Peyer's patch (tissue), 4 donors: ENCODE measurements at regions not wholly inside any gene's neighbourhood (a gene's known extent, or its start where the extent isn't known, plus 50 kb on each side); places are given as distances from the start of the nearest gene placed in this dataset.

Experiments used
- DNase-seq, 3 donors: peaks; one replicate each; pipeline ENCODE4 v3.0.0-alpha.2; 2017 to 2019
- H3K27ac ChIP-seq, 4 donors: fragments of 200-600 bp; sonication (generic); one replicate each; pipeline ENCODE4 v1.5.1; 2016 to 2019
- H3K27me3 ChIP-seq, 2 donors: fragments of 200-600 bp; sonication (generic); one replicate each; pipeline ENCODE4 v1.5.1; 2019
- H3K36me3 ChIP-seq, 3 donors: fragments of 200-600 bp; sonication (generic); one replicate each; pipeline ENCODE4 v1.5.1; 2016 to 2019
- H3K4me1 ChIP-seq, 4 donors: fragments of 200-600 bp; sonication (generic); one replicate each; pipeline ENCODE4 v1.5.1; 2016 to 2019
- H3K4me3 ChIP-seq, 4 donors: fragments of 200-600 bp; sonication (generic); 1 replicate in 3 of 4; 2 replicates in 1 of 4; pipeline ENCODE4 v1.5.1; 2016 to 2019; ENCODE audit warnings: mild to moderate bottlenecking in 1 of 4
- H3K9me3 ChIP-seq, 4 donors: fragments of 200-600 bp; sonication (generic); one replicate each; pipeline ENCODE4 v1.5.1; 2016 to 2019; ENCODE audit warnings: mild to moderate bottlenecking in 1 of 4
- POLR2A ChIP-seq, 2 donors: fragments of 450-650 bp; IDR thresholded peaks; one replicate each; pipeline ENCODE4 v1.5.1; 2017; ENCODE audit warnings: antibody characterized with exemption in 2 of 2, mild to moderate bottlenecking in 2 of 2, moderate library complexity in 2 of 2
- TF ChIP-seq, protein P1 (sequence below), 6 experiments: fragments of 450-650 bp in 4 of 6; fragments of 200-600 bp in 2 of 6; sonication (generic) in 1 of 6; IDR thresholded peaks; one replicate each; pipeline ENCODE4 v1.5.1; 2017 to 2019; ENCODE audit warnings: antibody characterized with exemption in 6 of 6, mild to moderate bottlenecking in 3 of 6, moderate library complexity in 1 of 6

DNA sequence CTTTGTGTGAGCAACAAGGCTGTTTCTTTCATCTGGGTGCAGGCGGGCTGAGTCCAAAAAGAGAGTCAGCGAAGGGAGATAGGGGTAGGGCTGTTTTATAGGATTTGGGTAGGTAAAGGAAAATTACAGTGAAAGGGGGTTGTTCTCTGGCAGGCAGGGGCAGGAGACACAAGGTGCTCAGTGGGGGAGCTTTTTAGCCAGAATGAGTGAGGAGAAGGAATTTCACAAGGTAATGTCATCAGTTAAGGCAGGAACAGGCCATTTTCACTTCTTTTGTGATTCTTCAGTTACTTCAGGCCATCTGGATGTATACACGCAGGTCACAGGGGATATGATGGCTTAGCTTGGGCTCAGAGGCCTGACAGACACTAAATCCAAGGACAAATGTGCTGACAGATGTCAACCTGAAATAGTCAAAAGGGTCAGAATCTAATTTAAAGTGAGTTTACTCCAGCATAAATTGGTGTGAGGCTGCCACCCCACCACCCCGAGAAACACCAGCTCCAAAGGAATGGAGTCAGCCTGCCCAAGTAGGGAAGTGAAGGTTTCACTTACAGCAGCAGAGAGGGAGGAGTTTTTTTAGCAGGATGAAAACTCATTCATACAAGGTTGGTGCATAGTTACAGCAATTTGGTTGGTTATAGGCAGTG lies 560.0 kb upstream of the CDH4 start:
- H3K27ac ChIP-seq: no peak overlapping the region
- no peaks in the 10 kb centered on the region for H3K27me3 ChIP-seq
- DNase-seq: no peak
- H3K36me3 ChIP-seq: no peaks in the 10 kb centered on the region
- no peaks in the 10 kb centered on the region for H3K4me1 ChIP-seq
- H3K4me3 ChIP-seq: no peak overlapping the region
- H3K9me3 ChIP-seq: no peaks in the 10 kb centered on the region
- TF ChIP-seq, protein P1, sequence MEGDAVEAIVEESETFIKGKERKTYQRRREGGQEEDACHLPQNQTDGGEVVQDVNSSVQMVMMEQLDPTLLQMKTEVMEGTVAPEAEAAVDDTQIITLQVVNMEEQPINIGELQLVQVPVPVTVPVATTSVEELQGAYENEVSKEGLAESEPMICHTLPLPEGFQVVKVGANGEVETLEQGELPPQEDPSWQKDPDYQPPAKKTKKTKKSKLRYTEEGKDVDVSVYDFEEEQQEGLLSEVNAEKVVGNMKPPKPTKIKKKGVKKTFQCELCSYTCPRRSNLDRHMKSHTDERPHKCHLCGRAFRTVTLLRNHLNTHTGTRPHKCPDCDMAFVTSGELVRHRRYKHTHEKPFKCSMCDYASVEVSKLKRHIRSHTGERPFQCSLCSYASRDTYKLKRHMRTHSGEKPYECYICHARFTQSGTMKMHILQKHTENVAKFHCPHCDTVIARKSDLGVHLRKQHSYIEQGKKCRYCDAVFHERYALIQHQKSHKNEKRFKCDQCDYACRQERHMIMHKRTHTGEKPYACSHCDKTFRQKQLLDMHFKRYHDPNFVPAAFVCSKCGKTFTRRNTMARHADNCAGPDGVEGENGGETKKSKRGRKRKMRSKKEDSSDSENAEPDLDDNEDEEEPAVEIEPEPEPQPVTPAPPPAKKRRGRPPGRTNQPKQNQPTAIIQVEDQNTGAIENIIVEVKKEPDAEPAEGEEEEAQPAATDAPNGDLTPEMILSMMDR (IDR thresholded peaks at IDR 0.05): no peak
- no peak for TF ChIP-seq POLR2A (IDR thresholded peaks at IDR 0.05)

DNA sequence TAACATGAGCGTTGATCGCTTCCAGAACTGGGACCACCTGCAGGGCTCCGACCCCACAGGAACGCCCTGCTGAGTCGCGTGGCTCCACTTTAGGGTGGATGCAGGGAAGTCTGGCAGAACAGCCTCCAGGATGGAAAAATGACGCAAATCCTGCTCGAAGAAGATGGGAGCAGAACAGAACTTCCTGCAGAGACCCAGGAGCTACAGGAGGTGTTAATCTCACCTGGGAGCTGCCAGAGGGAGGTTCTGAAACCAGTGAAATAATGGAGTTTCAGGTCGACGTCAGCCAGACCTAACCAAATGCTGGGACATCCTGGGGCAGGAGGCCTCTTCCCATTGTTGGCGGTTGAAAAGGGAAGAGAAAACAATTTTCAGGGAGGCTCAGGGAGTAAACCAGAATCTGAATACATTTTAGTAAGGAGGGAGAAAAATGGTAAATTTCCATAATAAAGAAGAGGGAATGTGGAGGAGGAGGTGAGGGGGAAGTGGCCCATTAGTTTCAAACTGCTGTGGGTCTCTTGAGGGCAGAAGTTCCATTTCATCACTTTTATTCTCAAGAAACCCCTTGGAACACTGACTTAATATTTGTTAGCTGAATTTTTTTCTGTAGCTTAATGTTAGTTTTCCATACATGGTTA lies 558.4 kb upstream of the CDH4 start:
- no peaks in the 10 kb centered on the region for H3K36me3 ChIP-seq
- no peak overlapping the region for H3K27ac ChIP-seq
- H3K9me3 ChIP-seq: no peaks in the 10 kb centered on the region
- no peaks in the 10 kb centered on the region for H3K4me1 ChIP-seq
- no peak overlapping the region for H3K4me3 ChIP-seq
- no peak for DNase-seq
- no peaks in the 10 kb centered on the region for H3K27me3 ChIP-seq
- TF ChIP-seq POLR2A (IDR thresholded peaks at IDR 0.05): no peak
- TF ChIP-seq, protein P1 (IDR thresholded peaks at IDR 0.05): no peak

DNA sequence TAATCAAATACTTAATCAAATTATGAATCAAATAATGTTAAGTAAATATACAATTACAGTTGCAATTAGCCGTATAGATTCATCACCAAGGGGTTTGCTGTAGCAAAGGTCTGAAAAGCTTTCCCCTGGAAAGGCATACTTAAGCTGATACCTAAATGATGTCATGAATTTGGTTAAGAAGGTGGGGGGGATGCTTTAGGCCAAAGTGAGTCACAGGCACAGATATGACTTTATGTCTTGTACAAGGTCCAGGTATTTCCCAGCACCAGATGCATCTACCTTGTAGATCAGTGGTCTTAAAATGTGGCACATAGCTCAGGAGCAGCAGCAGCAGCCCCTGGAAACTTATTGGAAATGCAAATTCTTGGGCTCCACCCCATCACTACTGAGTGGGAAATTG lies 557.3 kb upstream of the CDH4 start:
- Histone ChIP-seq H3K27me3 (no peaks in the 10 kb centered on the region), H3K27ac (no peak overlapping the region), H3K36me3 (no peaks in the 10 kb centered on the region), H3K4me3 (no peak overlapping the region), H3K9me3 (no peaks in the 10 kb centered on the region), H3K4me1 (no peaks in the 10 kb centered on the region)
- TF ChIP-seq POLR2A (IDR thresholded peaks at IDR 0.05): no peak
- TF ChIP-seq, protein P1 (IDR thresholded peaks at IDR 0.05): no peak
- DNase-seq: no peak

DNA sequence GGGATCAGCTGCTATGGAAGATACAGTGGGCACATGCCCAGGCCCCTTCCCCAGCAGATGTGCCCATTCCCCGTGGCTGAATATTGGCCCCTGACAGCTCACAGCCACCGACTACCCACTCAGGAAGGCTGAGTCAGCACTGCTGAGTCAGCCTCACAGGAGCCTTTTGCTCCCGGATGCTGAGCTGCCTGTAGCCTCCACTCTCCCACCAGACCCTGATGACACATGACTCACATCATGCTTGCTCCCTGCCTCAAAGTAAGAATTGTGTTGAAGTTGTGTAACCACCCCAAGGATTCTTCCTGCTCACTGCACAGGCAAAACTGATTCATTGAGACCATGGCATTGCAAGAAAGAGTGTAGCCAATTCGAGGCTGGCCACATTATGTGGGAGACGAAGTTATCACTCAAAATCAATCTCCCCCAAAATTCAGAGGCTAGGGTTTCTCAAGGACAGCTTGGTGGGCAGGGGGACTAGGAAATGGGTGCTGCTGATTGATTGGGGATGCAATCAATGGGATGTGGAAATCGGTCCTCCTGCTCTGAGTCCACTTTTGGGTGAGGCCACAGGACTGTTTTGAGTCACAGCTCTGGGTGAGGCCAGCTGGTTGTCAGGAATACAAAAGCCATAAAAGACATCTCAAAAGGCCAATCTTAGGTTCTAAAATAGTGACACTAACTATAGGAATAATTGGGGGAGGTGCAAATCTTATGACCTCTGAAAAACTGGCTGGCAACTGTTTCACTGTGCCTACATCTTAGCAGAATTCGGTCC lies 556.6 kb upstream of the CDH4 start:
- H3K27me3 ChIP-seq: no peaks in the 10 kb centered on the region
- no peak overlapping the region for H3K4me3 ChIP-seq
- no peaks in the 10 kb centered on the region for H3K9me3 ChIP-seq
- no peak overlapping the region for H3K27ac ChIP-seq
- no peaks in the 10 kb centered on the region for H3K4me1 ChIP-seq
- no peak for TF ChIP-seq POLR2A (IDR thresholded peaks at IDR 0.05)
- TF ChIP-seq, protein P1 (IDR thresholded peaks at IDR 0.05): no peak
- DNase-seq: no peak
- no peaks in the 10 kb centered on the region for H3K36me3 ChIP-seq

DNA sequence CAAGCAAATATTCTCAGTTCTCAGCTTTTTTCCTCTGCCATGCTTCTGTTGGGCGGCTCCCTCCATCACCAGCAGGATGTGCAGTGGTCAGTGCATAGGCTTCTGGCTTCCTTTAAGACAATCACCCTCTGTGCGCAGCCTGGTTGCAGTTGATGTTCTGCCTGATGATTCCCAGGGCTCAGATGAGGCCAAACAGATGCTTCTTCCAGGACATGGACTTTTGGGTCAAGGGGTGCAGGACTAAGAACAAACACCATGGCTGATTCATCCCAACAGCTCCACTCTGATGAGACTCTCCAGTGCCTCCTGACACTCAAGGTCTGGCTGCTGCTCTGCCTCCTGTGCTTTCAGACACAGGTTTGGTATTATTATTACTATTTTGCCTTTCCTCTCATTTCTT lies 554.8 kb upstream of the CDH4 start:
- Histone ChIP-seq H3K4me1 (no peaks in the 10 kb centered on the region), H3K9me3 (no peaks in the 10 kb centered on the region), H3K27ac (no peak overlapping the region), H3K27me3 (no peaks in the 10 kb centered on the region), H3K36me3 (no peaks in the 10 kb centered on the region), H3K4me3 (no peak overlapping the region)
- TF ChIP-seq POLR2A (IDR thresholded peaks at IDR 0.05): no peak
- TF ChIP-seq, protein P1 (IDR thresholded peaks at IDR 0.05): no peak
- DNase-seq: no peak
